Uterus (tissue), 2 donors: ENCODE measurements at regions not wholly inside any gene's neighbourhood (a gene's known extent, or its start where the extent isn't known, plus 50 kb on each side); places are given as distances from the start of the nearest gene placed in this dataset.

Source experiments
- CTCF ChIP-seq, 4 experiments: fragments of 200-600 bp in 2 of 4; fragments of 450-650 bp in 2 of 4; sonication (generic) in 2 of 4; IDR thresholded peaks; one replicate each; pipeline ENCODE4 v1.5.1; 2016 to 2019; ENCODE audit warnings: antibody characterized with exemption in 4 of 4, mild to moderate bottlenecking in 2 of 4, moderate library complexity in 1 of 4
- POLR2A ChIP-seq, 2 donors: fragments of 450-650 bp; IDR thresholded peaks; one replicate each; pipeline ENCODE4 v1.6.1; 2016; ENCODE audit warnings: antibody characterized with exemption in 2 of 2, mild to moderate bottlenecking in 1 of 2, moderate library complexity in 1 of 2

- no peak for TF ChIP-seq CTCF (IDR thresholded peaks at IDR 0.05)
- TF ChIP-seq POLR2A (IDR thresholded peaks at IDR 0.05), result no peak
Observed at GRCh38 chr3:17954801-17955200, 212.4 kb upstream of the TBC1D5 start.
